GM21825 (cell line): ENCODE measurements at regions not wholly inside any gene's neighbourhood (a gene's known extent, or its start where the extent isn't known, plus 50 kb on each side); places are given as distances from the start of the nearest gene placed in this dataset.
"Not testable (repeated sequence)": the region's sequence is repeated elsewhere in the genome, so short reads cannot be mapped to it uniquely, and the experiment has no call there.

Experiments
- ATAC-seq: cut with Tn5 transposase; IDR thresholded peaks from one replicate; pipeline ENCODE4 v1.9.1; 2021; ENCODE audit warnings: mild to moderate bottlenecking, moderate library complexity; ENCODE audit not compliant: unreplicated experiment

GRCh38 chr7:113402482-113402881 lies 284.1 kb upstream of the SMIM30 start:
- no peak for ATAC-seq

GRCh38 chr7:113402005-113402404 lies 283.7 kb upstream of the SMIM30 start:
- no peak for ATAC-seq

GRCh38 chr7:113394856-113395255 lies 276.5 kb upstream of the SMIM30 start:
- ATAC-seq: no peak

- ATAC-seq: no peak
These were observed 274.6 kb upstream of the SMIM30 start for GRCh38 chr7:113392841-113393540.

GRCh38 chr7:113392421-113392820 lies 274.1 kb upstream of the SMIM30 start:
- no peak for ATAC-seq

- ATAC-seq: no peak
These were observed 270.8 kb upstream of the SMIM30 start for GRCh38 chr7:113389112-113389646.

GRCh38 chr7:113383638-113384037 lies 265.3 kb upstream of the SMIM30 start:
- ATAC-seq: no peak

- no peak for ATAC-seq
These were observed 261.4 kb upstream of the SMIM30 start for GRCh38 chr7:113379746-113380145.

GRCh38 chr7:113374955-113375354 lies 256.6 kb upstream of the SMIM30 start:
- no peak for ATAC-seq

GRCh38 chr7:113373863-113374262 lies 255.5 kb upstream of the SMIM30 start:
- ATAC-seq: no peak

- ATAC-seq: no peak
These were observed 253.2 kb upstream of the SMIM30 start for GRCh38 chr7:113371416-113372043.

- no peak for ATAC-seq
These were observed 252.6 kb upstream of the SMIM30 start for GRCh38 chr7:113370910-113371309.

- ATAC-seq: no peak
These were observed 249.9 kb upstream of the SMIM30 start for GRCh38 chr7:113368256-113368655.

- ATAC-seq: no peak
These were observed 248.8 kb upstream of the SMIM30 start for GRCh38 chr7:113367041-113367586.

- no peak for ATAC-seq
These were observed 247.8 kb upstream of the SMIM30 start for GRCh38 chr7:113366122-113366521.

GRCh38 chr7:113349339-113349738 lies 231.0 kb upstream of the SMIM30 start:
- ATAC-seq: no peak

- no peak for ATAC-seq
These were observed 221.3 kb upstream of the SMIM30 start for GRCh38 chr7:113339661-113340060.

- no peak for ATAC-seq
These were observed 219.8 kb upstream of the SMIM30 start for GRCh38 chr7:113338071-113338696.

- not testable (repeated sequence) for ATAC-seq
These were observed 218.5 kb upstream of the SMIM30 start for GRCh38 chr7:113336838-113337237.

GRCh38 chr7:113331155-113331898 lies 213.0 kb upstream of the SMIM30 start:
- no peak for ATAC-seq

GRCh38 chr7:113321201-113321600 lies 202.8 kb upstream of the SMIM30 start:
- no peak for ATAC-seq
